ENCODE measurements at regions not wholly inside any gene's neighbourhood (a gene's known extent, or its start where the extent isn't known, plus 50 kb on each side); places are given as distances from the start of the nearest gene placed in this dataset.

- Mint-ChIP-seq H3K27me3 (peaks cover 46 to 58% of the 10 kb centered on the region in 2 donors), H3K27ac (no peak overlapping the region), H3K4me1 (no peaks in the 10 kb centered on the region), H3K4me3 (no peak overlapping the region), H3K9me3 (no peaks in the 10 kb centered on the region), H3K36me3 (no peaks in the 10 kb centered on the region)
- DNase-seq (no peak), ATAC-seq (replicated peaks) (no peak)
These were observed 176.0 kb downstream of the ABHD5 start for GRCh38 chr3:43866529-43867353.

GRCh38 chr3:43867436-43868072, 176.8 kb downstream of the ABHD5 start:
- peaks cover 51 to 58% of the 10 kb centered on the region in 2 donors for H3K27me3 Mint-ChIP-seq
- no peak overlapping the region for H3K4me3 Mint-ChIP-seq
- no peak for ATAC-seq (replicated peaks)
- no peaks in the 10 kb centered on the region for H3K36me3 Mint-ChIP-seq
- no peaks in the 10 kb centered on the region for H3K4me1 Mint-ChIP-seq
- H3K27ac Mint-ChIP-seq, result no peak overlapping the region
- H3K9me3 Mint-ChIP-seq, result no peaks in the 10 kb centered on the region
- DNase-seq, result no peak

GRCh38 chr3:43869491-43869890, 178.8 kb downstream of the ABHD5 start:
- Mint-ChIP-seq H3K27me3 (peaks cover 56 to 61% of the 10 kb centered on the region in 2 donors), H3K9me3 (peaks cover 0 to 3% of the 10 kb centered on the region in 2 donors), H3K4me1 (peaks cover 0 to 3% of the 10 kb centered on the region in 2 donors), H3K27ac (no peak overlapping the region), H3K36me3 (no peaks in the 10 kb centered on the region), H3K4me3 (no peak overlapping the region)
- no peak for DNase-seq
- no peak for ATAC-seq (replicated peaks)

GRCh38 chr3:43870120-43870519, 179.4 kb downstream of the ABHD5 start:
- H3K9me3 Mint-ChIP-seq, result peaks cover 0 to 3% of the 10 kb centered on the region in 2 donors
- DNase-seq (no peak), ATAC-seq (replicated peaks) (no peak)
- no peak overlapping the region for H3K27ac Mint-ChIP-seq
- no peaks in the 10 kb centered on the region for H3K36me3 Mint-ChIP-seq
- H3K4me1 Mint-ChIP-seq, result peaks cover 0 to 3% of the 10 kb centered on the region in 2 donors
- H3K4me3 Mint-ChIP-seq, result no peak overlapping the region
- H3K27me3 Mint-ChIP-seq, result peaks cover 50 to 55% of the 10 kb centered on the region in 2 donors

DNA sequence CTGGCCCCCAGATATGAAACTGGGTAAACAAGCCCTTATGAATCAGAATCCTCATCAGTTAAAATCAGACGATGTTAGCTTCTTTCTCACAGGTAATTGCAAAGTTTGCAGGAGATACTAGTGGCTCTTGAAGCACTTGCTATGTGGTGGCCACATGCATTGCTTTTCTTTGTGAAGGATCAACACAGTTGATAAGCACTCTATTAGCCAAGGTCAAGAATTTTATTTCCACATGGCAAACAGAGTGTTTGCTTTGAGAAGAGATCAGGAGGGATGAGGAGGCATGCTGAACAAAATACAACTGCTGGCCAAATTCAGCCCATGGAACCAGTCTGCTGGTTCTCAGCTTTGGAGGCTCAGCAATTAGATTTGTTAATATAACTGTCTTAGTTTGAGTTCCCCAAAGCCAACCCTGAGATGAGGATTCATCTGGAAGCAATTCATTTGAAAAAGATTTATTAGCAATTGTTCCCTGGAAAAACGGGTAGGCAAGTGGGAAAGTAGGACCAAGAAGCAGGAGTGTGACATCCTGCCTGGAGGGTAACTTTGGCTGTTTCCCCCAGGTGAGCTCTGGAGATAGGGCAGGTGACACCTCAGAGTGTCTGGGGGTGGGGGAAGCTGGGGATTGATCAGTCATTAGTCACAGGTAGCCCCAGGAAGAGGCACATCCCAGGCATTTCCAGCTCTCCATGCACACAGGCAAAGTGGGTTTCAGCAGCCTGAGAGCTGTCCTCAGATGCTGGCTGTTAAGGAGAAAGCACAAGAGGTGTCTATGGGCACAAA, 180.3 kb downstream of the ABHD5 start:
- no peaks in the 10 kb centered on the region for H3K36me3 Mint-ChIP-seq
- no peak for DNase-seq
- no peak for ATAC-seq (replicated peaks)
- no peak overlapping the region for H3K27ac Mint-ChIP-seq
- peaks cover 51 to 52% of the 10 kb centered on the region in 2 donors for H3K27me3 Mint-ChIP-seq
- peaks cover 0 to 3% of the 10 kb centered on the region in 2 donors for H3K9me3 Mint-ChIP-seq
- H3K4me3 Mint-ChIP-seq, result no peak overlapping the region
- peaks cover 0 to 3% of the 10 kb centered on the region in 2 donors for H3K4me1 Mint-ChIP-seq

DNA sequence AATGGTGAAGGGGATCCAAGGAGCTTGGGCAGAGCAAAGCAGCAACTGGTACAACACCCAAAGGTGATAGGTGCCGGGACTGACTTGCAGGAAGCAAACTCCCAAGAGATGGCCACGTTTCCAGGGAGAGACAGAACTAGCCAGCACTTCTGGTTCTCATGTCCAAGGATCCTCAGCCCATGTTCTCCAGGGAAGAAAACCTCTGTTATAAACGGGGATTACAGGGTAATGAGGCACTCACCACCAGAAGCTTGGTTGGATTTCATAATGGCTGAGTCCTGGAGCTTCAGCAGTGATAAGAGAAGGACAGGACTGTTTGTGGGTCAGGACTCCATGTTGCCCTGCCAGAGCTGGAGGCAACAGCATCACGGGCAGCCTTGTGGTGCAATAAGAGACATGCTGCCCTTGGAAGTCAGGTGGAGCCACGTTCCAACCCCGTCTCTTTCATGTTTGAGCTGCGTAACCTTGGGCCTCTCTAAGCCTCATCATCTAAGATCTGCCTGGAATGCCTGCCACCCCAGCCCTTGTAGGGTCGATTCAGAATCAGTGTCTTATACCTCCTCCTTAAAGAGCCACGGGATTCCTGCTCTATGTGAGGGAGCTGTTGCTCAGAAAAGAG, 181.0 kb downstream of the ABHD5 start:
- no peak for DNase-seq
- H3K36me3 Mint-ChIP-seq, result no peaks in the 10 kb centered on the region

GRCh38 chr3:43872301-43872700, 181.6 kb downstream of the ABHD5 start:
- Mint-ChIP-seq H3K27ac (no peak overlapping the region), H3K27me3 (peaks cover 55 to 56% of the 10 kb centered on the region in 2 donors), H3K9me3 (peaks cover 0 to 3% of the 10 kb centered on the region in 2 donors), H3K4me1 (peaks cover 0 to 3% of the 10 kb centered on the region in 2 donors), H3K36me3 (no peaks in the 10 kb centered on the region), H3K4me3 (no peak overlapping the region)
- ATAC-seq (replicated peaks) (peak in 1 of 2 donors; percentile 54), DNase-seq (no peak)

More for the DNA sequence above, 181.0 kb downstream of the ABHD5 start:
- no peak for ATAC-seq (replicated peaks)
- no peak overlapping the region for H3K4me3 Mint-ChIP-seq
- H3K27ac Mint-ChIP-seq, result no peak overlapping the region
- H3K9me3 Mint-ChIP-seq, result peaks cover 0 to 3% of the 10 kb centered on the region in 2 donors
- H3K4me1 Mint-ChIP-seq, result peaks cover 0 to 3% of the 10 kb centered on the region in 2 donors
- peaks cover 51 to 52% of the 10 kb centered on the region in 2 donors for H3K27me3 Mint-ChIP-seq

- peaks cover 0 to 3% of the 10 kb centered on the region in 2 donors for H3K9me3 Mint-ChIP-seq
- no peak for DNase-seq
- peaks cover 58 to 60% of the 10 kb centered on the region in 2 donors for H3K27me3 Mint-ChIP-seq
- H3K27ac Mint-ChIP-seq, result no peak overlapping the region
- H3K4me1 Mint-ChIP-seq, result peaks cover 0 to 3% of the 10 kb centered on the region in 2 donors
- H3K36me3 Mint-ChIP-seq, result no peaks in the 10 kb centered on the region
- no peak overlapping the region for H3K4me3 Mint-ChIP-seq
- ATAC-seq (replicated peaks), result no peak
These were observed 182.2 kb downstream of the ABHD5 start for GRCh38 chr3:43872901-43873300.

DNA sequence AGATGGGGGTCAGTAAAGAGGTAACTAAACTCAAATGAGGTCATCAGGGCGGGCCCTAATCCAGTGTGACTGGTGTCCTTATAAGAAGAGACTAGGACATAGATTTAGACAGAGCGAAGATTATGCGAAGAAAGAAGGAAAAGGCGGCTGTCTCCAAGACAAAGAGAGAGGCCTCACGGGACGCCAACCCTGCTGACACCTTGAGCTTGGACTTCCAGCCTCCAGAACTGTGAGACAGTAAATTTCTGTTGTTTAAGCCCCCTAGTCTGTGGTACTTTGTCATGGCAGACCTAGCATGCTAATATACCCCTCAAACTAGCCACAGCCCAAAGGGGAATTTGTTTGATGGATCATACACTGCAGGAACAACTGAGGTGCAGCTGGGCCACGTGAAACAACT, 183.0 kb downstream of the ABHD5 start:
- ATAC-seq (replicated peaks) (no peak), DNase-seq (no peak)
- Mint-ChIP-seq H3K9me3 (peaks cover 0 to 3% of the 10 kb centered on the region in 2 donors), H3K36me3 (no peaks in the 10 kb centered on the region), H3K27me3 (peaks cover 53 to 54% of the 10 kb centered on the region in 2 donors), H3K4me3 (no peak overlapping the region), H3K4me1 (peaks cover 0 to 3% of the 10 kb centered on the region in 2 donors), H3K27ac (no peak overlapping the region)

- Mint-ChIP-seq H3K9me3 (peaks cover 0 to 3% of the 10 kb centered on the region in 2 donors), H3K27ac (no peak overlapping the region), H3K4me3 (no peak overlapping the region), H3K4me1 (peaks cover 0 to 4% of the 10 kb centered on the region in 2 donors), H3K27me3 (peaks cover 53 to 54% of the 10 kb centered on the region in 2 donors), H3K36me3 (no peaks in the 10 kb centered on the region)
- ATAC-seq (replicated peaks) (no peak), DNase-seq (no peak)
These were observed 183.6 kb downstream of the ABHD5 start for GRCh38 chr3:43874290-43874689.

DNA sequence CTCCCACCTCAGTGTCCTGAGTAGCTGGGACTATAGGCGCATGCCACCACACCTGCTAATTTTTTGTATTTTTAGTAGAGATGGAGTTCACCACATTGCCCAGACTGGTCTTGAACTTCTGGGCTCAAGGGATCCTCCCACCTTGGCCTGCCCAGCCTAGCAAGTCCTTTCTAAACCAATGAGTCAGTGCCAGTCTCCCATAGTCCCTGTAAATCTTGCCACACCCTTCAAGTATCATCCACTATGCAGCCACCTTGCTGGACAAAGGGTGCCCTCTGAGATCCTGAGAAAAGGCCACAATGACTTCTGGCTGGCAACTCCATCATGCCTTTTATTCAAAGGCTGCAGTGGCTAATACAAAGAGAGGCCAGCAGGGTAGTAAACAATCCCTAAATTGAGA, 184.0 kb downstream of the ABHD5 start:
- H3K9me3 Mint-ChIP-seq, result peaks cover 0 to 3% of the 10 kb centered on the region in 2 donors
- ATAC-seq (replicated peaks) (no peak), DNase-seq (no peak)
- H3K4me1 Mint-ChIP-seq, result peaks cover 0 to 5% of the 10 kb centered on the region in 2 donors
- H3K27me3 Mint-ChIP-seq, result peaks cover 49 to 52% of the 10 kb centered on the region in 2 donors
- H3K27ac Mint-ChIP-seq, result no peak overlapping the region
- H3K36me3 Mint-ChIP-seq, result no peaks in the 10 kb centered on the region
- no peak overlapping the region for H3K4me3 Mint-ChIP-seq

DNA sequence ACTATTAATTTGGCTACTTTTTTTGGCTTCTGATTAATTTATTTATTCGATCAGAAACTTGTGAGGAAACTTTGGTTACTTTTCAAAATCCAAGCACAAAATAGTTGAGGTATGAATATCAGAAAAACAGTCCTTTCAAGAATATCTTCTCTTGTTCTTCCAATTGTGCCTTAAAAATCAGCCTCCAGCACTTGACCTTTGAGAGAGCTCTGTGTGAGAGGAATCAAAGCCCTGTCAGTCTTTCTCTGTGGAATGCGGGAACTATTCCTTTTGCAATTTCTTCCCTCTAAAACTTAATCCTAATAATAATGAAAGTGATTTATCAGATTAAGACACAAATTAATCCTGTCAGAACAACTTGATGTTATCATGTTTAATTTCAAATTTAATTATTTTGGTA, 185.9 kb downstream of the ABHD5 start:
- H3K27ac Mint-ChIP-seq, result no peak overlapping the region
- peaks cover 32 to 38% of the 10 kb centered on the region in 2 donors for H3K27me3 Mint-ChIP-seq
- no peak overlapping the region for H3K4me3 Mint-ChIP-seq
- no peaks in the 10 kb centered on the region for H3K36me3 Mint-ChIP-seq
- ATAC-seq (replicated peaks) (no peak), DNase-seq (no peak)
- H3K4me1 Mint-ChIP-seq, result peaks cover 0 to 5% of the 10 kb centered on the region in 2 donors
- H3K9me3 Mint-ChIP-seq, result peaks cover 2 to 3% of the 10 kb centered on the region in 2 donors

DNA sequence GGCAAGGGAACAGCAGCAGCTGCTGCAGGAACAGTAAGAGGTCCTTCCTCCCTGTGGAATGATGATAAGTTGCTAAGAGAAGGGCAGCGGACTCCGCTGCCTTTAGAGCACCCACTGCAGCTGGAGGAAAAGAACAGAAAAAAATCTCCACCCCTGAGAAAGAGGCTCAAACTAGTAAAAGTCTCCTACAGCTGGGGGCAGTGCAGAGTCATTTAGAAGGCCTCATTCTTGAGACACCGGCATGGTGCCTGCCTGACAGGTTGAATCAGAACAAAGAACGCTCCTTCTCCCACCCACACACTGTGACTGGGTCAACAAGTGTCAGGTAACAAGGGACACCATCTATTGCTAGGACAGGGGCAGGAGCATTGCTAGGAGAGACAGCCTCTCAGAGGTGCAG, 188.4 kb downstream of the ABHD5 start:
- ATAC-seq (replicated peaks), result peak in 1 of 2 donors; percentile 53
- peaks cover 0 to 2% of the 10 kb centered on the region in 2 donors for H3K4me1 Mint-ChIP-seq
- H3K9me3 Mint-ChIP-seq, result peaks cover under 1 to 2% of the 10 kb centered on the region in 2 donors
- peaks cover 16 to 24% of the 10 kb centered on the region in 2 donors for H3K27me3 Mint-ChIP-seq
- no peak overlapping the region for H3K4me3 Mint-ChIP-seq
- DNase-seq, result no peak
- H3K36me3 Mint-ChIP-seq, result no peaks in the 10 kb centered on the region
- no peak overlapping the region for H3K27ac Mint-ChIP-seq

All from stimulated activated naive B cell treated with anti-CD40 and anti-IgM and Interleukin-4, amounts not matched to agents 10 μg/mL and 1 μg/mL and 100 μg/mL, for 72 hours (primary cell).